ENCODE measurements at regions not wholly inside any gene's neighbourhood (a gene's known extent, or its start where the extent isn't known, plus 50 kb on each side); places are given as distances from the start of the nearest gene placed in this dataset.

DNA sequence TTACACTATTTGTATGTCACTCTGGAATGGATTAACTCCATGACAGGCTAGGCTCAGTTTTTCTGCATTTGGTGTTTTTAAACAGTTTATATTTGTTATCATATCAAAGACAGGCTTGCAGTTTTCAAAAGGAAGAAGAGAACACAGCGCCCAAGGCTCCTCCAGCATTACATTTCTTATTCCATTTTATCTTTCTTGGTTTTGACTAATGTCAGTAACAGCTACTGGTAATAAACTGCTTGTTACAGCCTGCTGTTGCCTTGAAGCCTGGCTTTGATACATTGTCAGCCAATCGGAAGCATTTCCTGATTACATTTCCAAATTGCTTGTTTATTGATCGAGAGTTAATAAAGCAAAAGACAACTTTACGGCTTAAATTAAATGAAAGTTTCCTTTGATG, 166.0 kb upstream of the MDFIC start:
- no peak overlapping the region for H3K4me3 Mint-ChIP-seq
- TF ChIP-seq, protein P1, sequence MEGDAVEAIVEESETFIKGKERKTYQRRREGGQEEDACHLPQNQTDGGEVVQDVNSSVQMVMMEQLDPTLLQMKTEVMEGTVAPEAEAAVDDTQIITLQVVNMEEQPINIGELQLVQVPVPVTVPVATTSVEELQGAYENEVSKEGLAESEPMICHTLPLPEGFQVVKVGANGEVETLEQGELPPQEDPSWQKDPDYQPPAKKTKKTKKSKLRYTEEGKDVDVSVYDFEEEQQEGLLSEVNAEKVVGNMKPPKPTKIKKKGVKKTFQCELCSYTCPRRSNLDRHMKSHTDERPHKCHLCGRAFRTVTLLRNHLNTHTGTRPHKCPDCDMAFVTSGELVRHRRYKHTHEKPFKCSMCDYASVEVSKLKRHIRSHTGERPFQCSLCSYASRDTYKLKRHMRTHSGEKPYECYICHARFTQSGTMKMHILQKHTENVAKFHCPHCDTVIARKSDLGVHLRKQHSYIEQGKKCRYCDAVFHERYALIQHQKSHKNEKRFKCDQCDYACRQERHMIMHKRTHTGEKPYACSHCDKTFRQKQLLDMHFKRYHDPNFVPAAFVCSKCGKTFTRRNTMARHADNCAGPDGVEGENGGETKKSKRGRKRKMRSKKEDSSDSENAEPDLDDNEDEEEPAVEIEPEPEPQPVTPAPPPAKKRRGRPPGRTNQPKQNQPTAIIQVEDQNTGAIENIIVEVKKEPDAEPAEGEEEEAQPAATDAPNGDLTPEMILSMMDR (IDR thresholded peaks at IDR 0.05; ENCODE audit: unreplicated experiment in 3 of 3), result no peak
- H3K4me1 Mint-ChIP-seq, result no peaks in the 10 kb centered on the region
- H3K9me3 Mint-ChIP-seq, result no peaks in the 10 kb centered on the region
- H3K36me3 Mint-ChIP-seq (ENCODE audit: low read depth), result no peaks in the 10 kb centered on the region
- no peak overlapping the region for H3K27ac Mint-ChIP-seq
- no peaks in the 10 kb centered on the region for H3K27me3 Mint-ChIP-seq (ENCODE audit: low read depth)

DNA sequence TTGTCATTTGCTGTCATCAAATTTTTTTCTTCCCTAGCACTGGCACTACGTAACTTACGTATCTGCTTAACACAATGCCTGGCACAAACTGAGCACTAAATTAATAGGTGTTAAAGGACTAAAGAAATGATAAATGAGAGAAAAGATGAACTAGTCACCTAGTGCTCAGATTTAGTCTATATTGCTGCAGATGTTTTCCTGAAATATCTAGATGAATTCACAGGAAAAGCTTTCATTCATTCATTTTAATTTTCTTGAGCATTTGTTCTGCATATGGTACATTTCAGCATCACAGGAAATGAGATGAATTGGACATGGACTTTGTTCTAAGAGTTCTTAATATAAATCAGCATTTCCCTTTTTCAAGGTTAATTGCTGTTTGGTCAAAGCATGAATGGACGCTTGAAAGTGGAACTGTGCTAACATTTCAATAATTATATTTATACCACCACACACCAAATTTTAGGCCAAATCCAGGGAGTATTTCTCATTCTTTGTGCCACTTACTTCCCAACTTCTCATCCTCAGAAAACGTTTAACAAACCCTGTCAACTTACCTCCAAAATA, 163.2 kb upstream of the MDFIC start:
- H3K27me3 Mint-ChIP-seq (ENCODE audit: low read depth), result no peaks in the 10 kb centered on the region
- H3K9me3 Mint-ChIP-seq, result no peaks in the 10 kb centered on the region
- H3K36me3 Mint-ChIP-seq (ENCODE audit: low read depth), result no peaks in the 10 kb centered on the region
- no peaks in the 10 kb centered on the region for H3K4me1 Mint-ChIP-seq
- TF ChIP-seq, protein P1 (IDR thresholded peaks at IDR 0.05; ENCODE audit: unreplicated experiment in 3 of 3), result no peak
- no peak overlapping the region for H3K27ac Mint-ChIP-seq
- no peak overlapping the region for H3K4me3 Mint-ChIP-seq

DNA sequence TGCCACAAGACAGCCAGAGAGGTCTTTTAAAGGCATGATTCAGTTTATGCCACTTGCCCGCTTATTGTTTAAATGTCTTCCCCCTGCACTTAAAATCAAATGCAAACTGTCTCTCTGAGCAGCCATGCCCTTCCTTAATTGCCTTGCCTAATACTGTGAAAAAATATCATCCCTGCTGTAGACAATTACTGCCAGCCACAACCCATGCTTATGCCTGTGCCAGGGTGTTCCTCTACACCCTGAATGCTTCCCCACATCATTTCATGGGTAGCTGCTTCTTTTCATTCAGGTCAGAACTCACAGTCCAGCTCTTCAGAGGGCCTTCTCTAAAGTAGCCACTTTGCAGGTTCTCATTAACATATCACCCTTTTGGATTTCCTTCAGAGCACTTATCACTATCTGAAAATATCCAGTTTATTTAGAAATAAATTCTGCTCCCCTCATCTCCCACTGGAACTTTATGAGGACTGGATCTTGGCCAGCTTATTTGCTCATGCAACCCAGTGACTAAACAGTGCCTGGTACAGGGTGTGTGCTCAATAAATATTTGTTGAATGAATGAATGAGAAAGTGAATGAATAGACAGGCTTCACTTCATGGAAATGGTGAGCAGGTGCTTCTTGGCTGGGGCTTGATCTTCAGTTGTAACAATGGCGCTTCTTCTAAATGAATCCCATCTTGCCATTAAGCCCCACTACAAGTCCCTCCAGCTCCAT, 162.4 kb upstream of the MDFIC start:
- Mint-ChIP-seq H3K4me3 (no peak overlapping the region), H3K36me3 (ENCODE audit: low read depth) (no peaks in the 10 kb centered on the region), H3K27me3 (ENCODE audit: low read depth) (no peaks in the 10 kb centered on the region), H3K9me3 (no peaks in the 10 kb centered on the region), H3K27ac (no peak overlapping the region), H3K4me1 (no peaks in the 10 kb centered on the region)
- TF ChIP-seq, protein P1 (IDR thresholded peaks at IDR 0.05; ENCODE audit: unreplicated experiment in 3 of 3), result no peak

DNA sequence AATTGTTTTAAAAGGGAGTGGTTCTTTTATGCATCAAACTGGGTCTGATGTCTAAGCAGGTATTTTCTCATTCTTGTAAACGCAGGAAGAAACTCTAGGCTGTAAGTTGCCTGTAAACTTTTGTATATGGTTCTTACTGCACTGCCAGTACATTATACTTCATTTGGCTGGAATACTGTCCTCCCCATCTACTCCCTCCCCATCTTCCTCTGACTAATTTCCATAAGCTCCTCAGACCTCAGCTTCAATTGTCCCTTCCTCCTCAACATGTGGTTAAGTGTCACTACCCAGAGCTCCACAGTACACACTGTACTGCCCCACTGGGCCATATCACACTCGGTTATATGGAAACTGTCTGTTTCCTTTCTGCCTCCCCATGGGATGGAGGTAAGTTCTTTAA, 161.4 kb upstream of the MDFIC start:
- H3K36me3 Mint-ChIP-seq (ENCODE audit: low read depth), result no peaks in the 10 kb centered on the region
- TF ChIP-seq, protein P1 (IDR thresholded peaks at IDR 0.05; ENCODE audit: unreplicated experiment in 3 of 3), result no peak
- no peak overlapping the region for H3K4me3 Mint-ChIP-seq

DNA sequence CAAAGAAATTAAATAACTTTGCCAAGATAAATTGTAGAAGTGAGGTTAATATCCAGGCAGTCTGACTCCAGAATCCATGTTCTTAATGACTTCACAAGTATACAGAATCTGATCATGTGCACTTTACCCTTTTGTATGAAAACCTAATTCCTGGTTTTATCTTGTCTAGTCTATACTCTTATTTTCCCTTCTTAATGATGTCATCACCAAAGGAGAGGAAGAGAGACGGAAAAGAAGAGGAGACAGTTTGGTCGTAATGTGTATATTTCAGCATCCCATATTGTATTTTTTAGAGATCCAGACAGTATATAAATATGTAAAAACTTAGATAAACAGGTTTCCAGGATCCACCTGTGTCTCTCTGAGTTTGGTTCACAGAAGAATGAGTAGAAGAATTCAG, 159.9 kb upstream of the MDFIC start:
- Mint-ChIP-seq H3K4me3 (no peak overlapping the region), H3K9me3 (no peaks in the 10 kb centered on the region), H3K4me1 (no peaks in the 10 kb centered on the region), H3K27ac (no peak overlapping the region), H3K27me3 (ENCODE audit: low read depth) (no peaks in the 10 kb centered on the region), H3K36me3 (ENCODE audit: low read depth) (no peaks in the 10 kb centered on the region)
- TF ChIP-seq, protein P1 (IDR thresholded peaks at IDR 0.05; ENCODE audit: unreplicated experiment in 3 of 3), result no peak

More for the DNA sequence above, 161.4 kb upstream of the MDFIC start:
- H3K27me3 Mint-ChIP-seq (ENCODE audit: low read depth), result no peaks in the 10 kb centered on the region
- no peaks in the 10 kb centered on the region for H3K4me1 Mint-ChIP-seq
- H3K27ac Mint-ChIP-seq, result no peak overlapping the region
- H3K9me3 Mint-ChIP-seq, result no peaks in the 10 kb centered on the region

Data from nephron (organoid).